Endothelial cell of umbilical vein (primary cell): ENCODE measurements at regions not wholly inside any gene's neighbourhood (a gene's known extent, or its start where the extent isn't known, plus 50 kb on each side); places are given as distances from the start of the nearest gene placed in this dataset.

Experiments used
- BruUV-seq: library from RNA; stranded (reverse); fragments of 400-500 nt; replicated peaks from 2 replicates; lab custom pipeline; 2021; lab: Mats Ljungman, UMichigan
- CTCF ChIA-PET: fragments of 300-600, 350-600 bp; sonication (Branson Sonifier 250); formaldehyde crosslinking; loops from one replicate; lab custom pipeline; 2021; ENCODE audit warnings: antibody characterized with exemption, inconsistent platforms; lab: Charles Lee
- POLR2A ChIA-PET: fragments of 300-600, 350-600 bp; sonication (Branson Sonifier 250); formaldehyde crosslinking; loops from one replicate; lab custom pipeline; 2021; ENCODE audit warnings: antibody characterized with exemption, inconsistent platforms; lab: Charles Lee
- DNase-seq: peaks from one replicate; pipeline ENCODE4 v3.0.0-alpha.2; 2011; ENCODE audit warnings: low read depth, low spot score
- FAIRE-seq: peaks from 2 replicates; lab custom pipeline; 2011; peaks lifted over from hg19 to GRCh38; lab: Jason Lieb, UNC
- H2AFZ ChIP-seq: 2 replicates; pipeline ENCODE4 v1.6.0; 2012; ENCODE audit warnings: low read depth, low read length, control low read depth, inconsistent platforms
- H3K27ac ChIP-seq: 2 replicates; pipeline ENCODE4 v1.5.1; 2011; ENCODE audit warnings: low read depth, mild to moderate bottlenecking, control low read depth, low read length, moderate library complexity; ENCODE audit not compliant: insufficient read depth
- H3K27me3 ChIP-seq, 2 experiments: 2 replicates each; pipeline versions ENCODE4 v1.6.0 to v1.6.1; 2011; ENCODE audit warnings: low read length in 2 of 2, mixed read lengths in 1 of 2; ENCODE audit not compliant: control insufficient read depth in 2 of 2, insufficient read depth in 2 of 2
- H3K36me3 ChIP-seq, 2 experiments: 2 replicates in 1 of 2; 3 replicates in 1 of 2; pipeline ENCODE4 v1.5.1; 2011; ENCODE audit warnings: low read length in 2 of 2, mild to moderate bottlenecking in 1 of 2, moderate library complexity in 1 of 2; ENCODE audit not compliant: control insufficient read depth in 2 of 2, insufficient read depth in 2 of 2; ENCODE audit errors: extremely low read depth in 1 of 2
- H3K4me1 ChIP-seq: 3 replicates; pipeline ENCODE4 v1.5.1; 2011; ENCODE audit warnings: mild to moderate bottlenecking, low read length; ENCODE audit not compliant: control insufficient read depth, insufficient read depth; ENCODE audit errors: extremely low read depth
- H3K4me2 ChIP-seq: 2 replicates; pipeline ENCODE4 v1.6.1; 2011; ENCODE audit warnings: low read length, control low read depth, mixed read lengths; ENCODE audit not compliant: insufficient read depth
- H3K4me3 ChIP-seq, 3 experiments: fragments of 200-600 bp in 1 of 3; sonication (generic), shearing (Covaris generic) in 1 of 3; replicated peaks in 1 of 3; 2 replicates each; pipeline ENCODE4 v1.5.1; 2011 to 2016; ENCODE audit warnings: control low read depth in 3 of 3, low read length in 3 of 3, mild to moderate bottlenecking in 2 of 3, inconsistent platforms in 1 of 3, low read depth in 1 of 3, moderate library complexity in 1 of 3; ENCODE audit not compliant: insufficient read depth in 1 of 3
- H3K79me2 ChIP-seq: 2 replicates; pipeline ENCODE4 v1.6.0; 2012; ENCODE audit warnings: low read length, inconsistent platforms; ENCODE audit not compliant: control insufficient read depth, insufficient read depth
- H3K9ac ChIP-seq: replicated peaks from 2 replicates; pipeline ENCODE3; 2011; ENCODE audit warnings: low read length, control low read depth; ENCODE audit not compliant: insufficient read depth; ENCODE audit errors: extremely low read depth
- H3K9me1 ChIP-seq: replicated peaks from 3 replicates; pipeline ENCODE4 v1.6.0; 2011; ENCODE audit warnings: mild to moderate bottlenecking, low read length; ENCODE audit not compliant: control insufficient read depth, insufficient read depth; ENCODE audit errors: extremely low read depth
- H3K9me3 ChIP-seq: replicated peaks from 2 replicates; pipeline ENCODE4 v1.5.1; 2012; ENCODE audit warnings: low read length, inconsistent platforms; ENCODE audit not compliant: control insufficient read depth, insufficient read depth
- H4K20me1 ChIP-seq: replicated peaks from 2 replicates; pipeline ENCODE3; 2011; ENCODE audit warnings: mild to moderate bottlenecking, low read length; ENCODE audit not compliant: control insufficient read depth, insufficient read depth; ENCODE audit errors: extremely low read depth
- CTCF ChIP-seq, 2 donors: IDR thresholded peaks; 1 replicate in 1 of 2; 2 replicates in 1 of 2; pipeline ENCODE4 v1.5.1; 2011; ENCODE audit warnings: low read length in 2 of 2, mild to moderate bottlenecking in 2 of 2, moderate library complexity in 2 of 2, control low read depth in 1 of 2, inconsistent platforms in 1 of 2, low read depth in 1 of 2; ENCODE audit not compliant: insufficient read depth in 1 of 2; ENCODE audit errors: extremely low read depth in 1 of 2
- EZH2 ChIP-seq: IDR thresholded peaks from 2 replicates; pipeline ENCODE4 v1.6.1; 2012; ENCODE audit warnings: borderline replicate concordance, low read depth, mild to moderate bottlenecking, moderate library complexity, low read length, inconsistent platforms; ENCODE audit not compliant: severe bottlenecking
- FOS ChIP-seq: IDR thresholded peaks from 2 replicates; pipeline ENCODE4 v1.6.1; 2011; ENCODE audit warnings: mild to moderate bottlenecking, low read length, moderate library complexity, borderline replicate concordance; ENCODE audit not compliant: insufficient read depth
- GATA2 ChIP-seq: IDR thresholded peaks from 2 replicates; pipeline ENCODE4 v1.7.0; 2011; ENCODE audit warnings: low read depth, mild to moderate bottlenecking, moderate library complexity, mixed read lengths, low read length; ENCODE audit not compliant: insufficient read length, insufficient read depth
- JUN ChIP-seq: IDR thresholded peaks from 2 replicates; pipeline ENCODE4 v1.6.1; 2011; ENCODE audit warnings: borderline replicate concordance, low read depth; ENCODE audit not compliant: insufficient read length, insufficient read depth
- MAX ChIP-seq: IDR thresholded peaks from 2 replicates; pipeline ENCODE4 v1.6.1; 2011; ENCODE audit not compliant: insufficient read depth, insufficient read length
- MYC ChIP-seq: IDR thresholded peaks from one replicate; pipeline ENCODE4 v1.6.1; 2011; ENCODE audit warnings: mild to moderate bottlenecking, low read depth, low read length
- POLR2A ChIP-seq: IDR thresholded peaks from 2 replicates; pipeline ENCODE4 v1.6.1; 2012; ENCODE audit warnings: low read depth, mild to moderate bottlenecking, control low read depth, low read length
- POLR2AphosphoS5 ChIP-seq: IDR thresholded peaks from 2 replicates; pipeline ENCODE4 v1.6.1; 2012; ENCODE audit warnings: low read depth, mild to moderate bottlenecking, control low read depth, low read length, moderate library complexity; ENCODE audit not compliant: insufficient read depth
- dilution Hi-C: fragments of 300-500 bp; cut with MboI; formaldehyde crosslinking; loops from one replicate; pipeline ENCODE4 v1.15.0; 2019; ENCODE audit warnings: low sequenced_read_pairs; ENCODE audit not compliant: extremely low pct_ligation_motif_present
- intact Hi-C: fragments of 100-400 bp; cut with micrococcal nuclease; formaldehyde crosslinking; loops from one replicate; pipeline ENCODE4 v1.10.0; 2022

DNA sequence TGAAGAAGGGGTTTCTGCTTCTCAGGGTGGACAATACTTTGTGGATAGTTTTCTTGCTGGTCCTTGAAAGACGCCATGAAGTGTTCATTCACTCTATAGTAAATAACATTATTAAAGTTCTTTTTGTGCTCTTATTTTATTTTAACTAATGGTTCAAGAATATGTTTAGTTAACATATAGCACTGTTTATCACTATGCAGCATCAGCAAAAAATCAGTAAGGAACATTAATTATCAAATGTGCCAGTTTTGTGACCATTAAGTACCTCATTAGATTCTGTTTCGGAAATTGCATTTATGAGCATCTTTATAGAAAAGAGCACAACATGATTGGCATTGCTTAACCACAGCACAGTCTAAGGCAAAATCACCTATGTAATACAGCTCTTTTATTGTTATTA, 385.6 kb downstream of the LMO4 start:
- ChIA-PET POLR2A (no interaction called here), CTCF (interaction anchor here (1.2 kb wide), 1 partner anchor 9 kb away, joined by 4 read pairs; no protein-coding TSS in a partner anchor)
- intact Hi-C loops (no loop called here), dilution Hi-C loops (no loop called here)
- Histone ChIP-seq H3K9me3 (no peaks in the 10 kb centered on the region), H3K27me3 (peaks cover 0 to 2% of the 10 kb centered on the region in 2 experiments), H4K20me1 (no peaks in the 10 kb centered on the region), H3K4me2 (no peak overlapping the region), H3K36me3 (no peaks in the 10 kb centered on the region), H3K4me1 (no peaks in the 10 kb centered on the region), H3K4me3 (no peak overlapping the region), H3K9me1 (no peaks in the 10 kb centered on the region), H3K9ac (no peak overlapping the region), H3K27ac (no peak overlapping the region), H2AFZ (no peak overlapping the region), H3K79me2 (no peaks in the 10 kb centered on the region)
- TF ChIP-seq FOS (no peak), CTCF (IDR thresholded peaks at IDR 0.05; ENCODE audit: extremely low read depth in 1 of 2, insufficient read depth in 1 of 2, low read depth in 1 of 2, low read length in 2 of 2) (no peak), GATA2 (no peak), MAX (no peak), POLR2AphosphoS5 (no peak), JUN (no peak), POLR2A (no peak), MYC (no peak), EZH2 (no peak)
- FAIRE-seq (no peak), DNase-seq (no peak)
- BruUV-seq, result no TSS peak
